ENCODE measurements at regions not wholly inside any gene's neighbourhood (a gene's known extent, or its start where the extent isn't known, plus 50 kb on each side); places are given as distances from the start of the nearest gene placed in this dataset.

DNA sequence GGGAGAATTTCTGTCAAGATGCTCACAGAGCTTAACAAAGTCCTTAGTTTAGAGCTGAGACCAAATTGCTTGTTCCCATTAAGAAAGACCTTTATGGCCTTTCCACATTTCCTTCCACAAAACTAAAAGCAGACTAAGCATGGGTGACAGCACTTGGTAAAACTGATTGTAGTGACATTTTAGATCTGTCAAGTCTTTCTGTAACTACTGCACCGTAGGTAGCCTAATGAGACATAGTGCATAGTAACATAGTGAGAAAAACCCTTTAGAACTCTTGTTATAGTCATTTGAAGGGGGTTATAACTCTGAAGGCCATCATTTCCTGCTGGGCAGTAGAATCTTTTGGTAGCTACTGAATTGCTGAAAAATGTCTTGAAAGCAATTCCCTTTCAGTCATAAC, 990.9 kb upstream of the CNTN5 start:
- Histone ChIP-seq H3K27ac (ENCODE audit: control insufficient read depth, insufficient read depth, low read length) (no peak overlapping the region), H2AFZ (ENCODE audit: control insufficient read depth, low read length) (no peak overlapping the region), H3K36me3 (ENCODE audit: control insufficient read depth in 2 of 2, extremely low read depth in 1 of 2, insufficient read depth in 2 of 2, low read length in 2 of 2) (no peaks in the 10 kb centered on the region), H3K9me1 (ENCODE audit: control insufficient read depth, extremely low read depth, insufficient read depth, low read length) (no peaks in the 10 kb centered on the region), H3K9me3 (ENCODE audit: control insufficient read depth, low read depth, low read length) (no peaks in the 10 kb centered on the region), H3K4me3 (ENCODE audit: control insufficient read depth in 2 of 3, extremely low read depth in 1 of 3, insufficient read depth in 2 of 3, low read depth in 1 of 3, low read length in 3 of 3) (no peak overlapping the region), H3K9ac (ENCODE audit: control insufficient read depth, extremely low read depth, insufficient read depth, low read length) (no peak overlapping the region), H3K79me2 (ENCODE audit: control insufficient read depth, insufficient read depth, low read length) (no peaks in the 10 kb centered on the region), H3K27me3 (ENCODE audit: control insufficient read depth, extremely low read depth, insufficient read depth, low read length) (no peaks in the 10 kb centered on the region), H3K4me1 (ENCODE audit: control insufficient read depth, extremely low read depth, insufficient read depth, low read length) (no peaks in the 10 kb centered on the region), H4K20me1 (ENCODE audit: control insufficient read depth, extremely low read depth, insufficient read depth, low read length) (no peaks in the 10 kb centered on the region), H3K4me2 (ENCODE audit: control insufficient read depth, extremely low read depth, insufficient read depth, low read depth, low read length) (no peak overlapping the region)
- DNase-seq (ENCODE audit: low read depth, low spot score) (no peak), FAIRE-seq (no peak)
- TF ChIP-seq, protein P1, sequence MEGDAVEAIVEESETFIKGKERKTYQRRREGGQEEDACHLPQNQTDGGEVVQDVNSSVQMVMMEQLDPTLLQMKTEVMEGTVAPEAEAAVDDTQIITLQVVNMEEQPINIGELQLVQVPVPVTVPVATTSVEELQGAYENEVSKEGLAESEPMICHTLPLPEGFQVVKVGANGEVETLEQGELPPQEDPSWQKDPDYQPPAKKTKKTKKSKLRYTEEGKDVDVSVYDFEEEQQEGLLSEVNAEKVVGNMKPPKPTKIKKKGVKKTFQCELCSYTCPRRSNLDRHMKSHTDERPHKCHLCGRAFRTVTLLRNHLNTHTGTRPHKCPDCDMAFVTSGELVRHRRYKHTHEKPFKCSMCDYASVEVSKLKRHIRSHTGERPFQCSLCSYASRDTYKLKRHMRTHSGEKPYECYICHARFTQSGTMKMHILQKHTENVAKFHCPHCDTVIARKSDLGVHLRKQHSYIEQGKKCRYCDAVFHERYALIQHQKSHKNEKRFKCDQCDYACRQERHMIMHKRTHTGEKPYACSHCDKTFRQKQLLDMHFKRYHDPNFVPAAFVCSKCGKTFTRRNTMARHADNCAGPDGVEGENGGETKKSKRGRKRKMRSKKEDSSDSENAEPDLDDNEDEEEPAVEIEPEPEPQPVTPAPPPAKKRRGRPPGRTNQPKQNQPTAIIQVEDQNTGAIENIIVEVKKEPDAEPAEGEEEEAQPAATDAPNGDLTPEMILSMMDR (optimal IDR thresholded peaks at IDR 0.05 in 1 of 3, IDR thresholded peaks at IDR 0.05 in 1 of 3, conservative IDR thresholded peaks at IDR 0.05 in 1 of 3; ENCODE audit: extremely low read depth in 1 of 3, insufficient read depth in 2 of 3, low read length in 3 of 3): no peak
- no peak for TF ChIP-seq EZH2 (IDR thresholded peaks at IDR 0.05; ENCODE audit: low read length)
- dilution Hi-C loops (cut with MboI; ENCODE audit: extremely low pct_ligation_motif_present, low sequenced_read_pairs): no loop called here

- TF ChIP-seq, protein P1 (optimal IDR thresholded peaks at IDR 0.05 in 1 of 3, IDR thresholded peaks at IDR 0.05 in 1 of 3, conservative IDR thresholded peaks at IDR 0.05 in 1 of 3; ENCODE audit: extremely low read depth in 1 of 3, insufficient read depth in 2 of 3, low read length in 3 of 3): no peak
- TF ChIP-seq EZH2 (IDR thresholded peaks at IDR 0.05; ENCODE audit: low read length): no peak
- no peak overlapping the region for H3K27ac ChIP-seq (ENCODE audit: control insufficient read depth, insufficient read depth, low read length)
- no peak overlapping the region for H3K4me2 ChIP-seq (ENCODE audit: control insufficient read depth, extremely low read depth, insufficient read depth, low read depth, low read length)
- H3K36me3 ChIP-seq (ENCODE audit: control insufficient read depth in 2 of 2, extremely low read depth in 1 of 2, insufficient read depth in 2 of 2, low read length in 2 of 2): no peaks in the 10 kb centered on the region
- H3K9ac ChIP-seq (ENCODE audit: control insufficient read depth, extremely low read depth, insufficient read depth, low read length): no peak overlapping the region
- H3K9me1 ChIP-seq (ENCODE audit: control insufficient read depth, extremely low read depth, insufficient read depth, low read length): no peaks in the 10 kb centered on the region
- no peaks in the 10 kb centered on the region for H3K9me3 ChIP-seq (ENCODE audit: control insufficient read depth, low read depth, low read length)
- H3K4me3 ChIP-seq (ENCODE audit: control insufficient read depth in 2 of 3, extremely low read depth in 1 of 3, insufficient read depth in 2 of 3, low read depth in 1 of 3, low read length in 3 of 3): no peak overlapping the region
- H3K79me2 ChIP-seq (ENCODE audit: control insufficient read depth, insufficient read depth, low read length): no peaks in the 10 kb centered on the region
- no peak overlapping the region for H2AFZ ChIP-seq (ENCODE audit: control insufficient read depth, low read length)
- no peaks in the 10 kb centered on the region for H3K27me3 ChIP-seq (ENCODE audit: control insufficient read depth, extremely low read depth, insufficient read depth, low read length)
- dilution Hi-C loops (cut with MboI; ENCODE audit: extremely low pct_ligation_motif_present, low sequenced_read_pairs): no loop called here
- DNase-seq (ENCODE audit: low read depth, low spot score) (no peak), FAIRE-seq (no peak)
- H4K20me1 ChIP-seq (ENCODE audit: control insufficient read depth, extremely low read depth, insufficient read depth, low read length): no peaks in the 10 kb centered on the region
- H3K4me1 ChIP-seq (ENCODE audit: control insufficient read depth, extremely low read depth, insufficient read depth, low read length): no peaks in the 10 kb centered on the region
These were observed 983.9 kb upstream of the CNTN5 start for GRCh38 chr11:98036810-98037209.
